HEK293 (cell line): ENCODE measurements at regions not wholly inside any gene's neighbourhood (a gene's known extent, or its start where the extent isn't known, plus 50 kb on each side); places are given as distances from the start of the nearest gene placed in this dataset.

Source experiments
- CTCF ChIA-PET: fragments of 350-600 bp; formaldehyde crosslinking; extraction: SDS; loops from one replicate; lab custom pipeline; 2021; ENCODE audit warnings: antibody characterized with exemption; lab: Yijun Ruan, JAX
- POLR2A ChIA-PET: fragments of 300-600 bp; formaldehyde crosslinking; extraction: SDS; loops from one replicate; lab custom pipeline; 2020; ENCODE audit warnings: antibody characterized with exemption, inconsistent platforms; lab: Yijun Ruan, JAX
- H3K27ac ChIP-seq: fragments of 200-500 bp; sonication (Bioruptor generic); 2 replicates; pipeline ENCODE4 v1.5.1; 2014; ENCODE audit warnings: low read depth, low read length, control low read depth, inconsistent platforms; ENCODE audit errors: extremely low read depth
- H3K36me3 ChIP-seq, 2 experiments: fragments of 200-500 bp in 1 of 2; sonication (Bioruptor generic) in 1 of 2; 1 replicate in 1 of 2; 2 replicates in 1 of 2; pipeline ENCODE4 v1.5.1; 2014 to 2017; ENCODE audit warnings: inconsistent platforms in 2 of 2, low read length in 2 of 2; ENCODE audit not compliant: control insufficient read depth in 2 of 2, insufficient read depth in 1 of 2
- H3K4me1 ChIP-seq: fragments of 200-500 bp; sonication (Bioruptor generic); 2 replicates; pipeline ENCODE4 v1.5.1; 2014; ENCODE audit warnings: mild to moderate bottlenecking, low read length, inconsistent platforms; ENCODE audit not compliant: control insufficient read depth, insufficient read depth
- H3K4me3 ChIP-seq: 2 replicates; pipeline ENCODE4 v1.5.1; 2011; ENCODE audit warnings: low read depth, mild to moderate bottlenecking, control low read depth, low read length, moderate library complexity
- H3K9me3 ChIP-seq: fragments of 200-500 bp; sonication (Bioruptor generic); 2 replicates; pipeline ENCODE4 v1.5.1; 2014; ENCODE audit warnings: low read depth, low read length, inconsistent platforms; ENCODE audit not compliant: control insufficient read depth, insufficient read depth
- EGR2 ChIP-seq: fragments of 450-650 bp; formaldehyde crosslinking; IDR thresholded peaks from 2 replicates; pipeline ENCODE4 v1.5.1; 2016; ENCODE audit warnings: low read depth, missing biosample characterization, missing genetic modification characterization
- KLF1 ChIP-seq: fragments of 450-650 bp; formaldehyde crosslinking; IDR thresholded peaks from 2 replicates; pipeline ENCODE4 v1.5.1; 2016; ENCODE audit warnings: missing biosample characterization, missing genetic modification characterization
- KLF10 ChIP-seq: fragments of 450-650 bp; IDR thresholded peaks from 2 replicates; pipeline ENCODE4 v1.5.1; 2018; ENCODE audit warnings: missing biosample characterization, mild to moderate bottlenecking, missing genetic modification characterization
- KLF8 ChIP-seq: fragments of 450-650 bp; formaldehyde crosslinking; IDR thresholded peaks from 2 replicates; pipeline ENCODE4 v1.5.1; 2016; ENCODE audit warnings: missing biosample characterization, missing genetic modification characterization
- SALL2 ChIP-seq: fragments of 450-650 bp; formaldehyde crosslinking; IDR thresholded peaks from 2 replicates; pipeline ENCODE4 v1.5.0; 2017; ENCODE audit warnings: missing biosample characterization, mild to moderate bottlenecking, missing genetic modification characterization, borderline replicate concordance
- SCRT1 ChIP-seq: fragments of 450-650 bp; formaldehyde crosslinking; IDR thresholded peaks from 2 replicates; pipeline ENCODE4 v1.5.1; 2016; ENCODE audit warnings: missing biosample characterization, missing genetic modification characterization, borderline replicate concordance
- SCRT2 ChIP-seq: fragments of 450-650 bp; formaldehyde crosslinking; IDR thresholded peaks from 2 replicates; pipeline ENCODE4 v1.5.1; 2016; ENCODE audit warnings: missing biosample characterization, missing genetic modification characterization
- SP7 ChIP-seq: fragments of 450-650 bp; formaldehyde crosslinking; IDR thresholded peaks from 2 replicates; pipeline ENCODE4 v1.5.1; 2016; ENCODE audit warnings: missing biosample characterization, missing genetic modification characterization
- TRIM28 ChIP-seq: IDR thresholded peaks from 2 replicates; pipeline ENCODE4 v1.6.1; 2011; ENCODE audit warnings: low read length, control low read depth, borderline replicate concordance
- ZFHX2 ChIP-seq: fragments of 450-650 bp; formaldehyde crosslinking; conservative IDR thresholded peaks from 2 replicates; pipeline ENCODE4 v1.5.1; 2016; ENCODE audit warnings: missing biosample characterization, missing genetic modification characterization
- ZFP3 ChIP-seq: fragments of 450-650 bp; formaldehyde crosslinking; IDR thresholded peaks from 2 replicates; pipeline ENCODE4 v1.5.1; 2016; ENCODE audit warnings: low read depth, missing biosample characterization, missing genetic modification characterization
- ZFP37 ChIP-seq: fragments of 450-650 bp; formaldehyde crosslinking; IDR thresholded peaks from 2 replicates; pipeline ENCODE4 v1.5.1; 2016; ENCODE audit warnings: missing biosample characterization, missing genetic modification characterization
- ZNF133 ChIP-seq: fragments of 450-650 bp; formaldehyde crosslinking; IDR thresholded peaks from 2 replicates; pipeline ENCODE4 v1.5.1; 2016; ENCODE audit warnings: missing biosample characterization, missing genetic modification characterization
- ZNF239 ChIP-seq: fragments of 450-650 bp; formaldehyde crosslinking; IDR thresholded peaks from 2 replicates; pipeline ENCODE4 v1.5.1; 2016; ENCODE audit warnings: missing biosample characterization, missing genetic modification characterization
- ZNF302 ChIP-seq: fragments of 450-650 bp; formaldehyde crosslinking; IDR thresholded peaks from 2 replicates; pipeline ENCODE4 v1.5.1; 2016; ENCODE audit warnings: missing biosample characterization, missing genetic modification characterization, low read depth
- ZNF311 ChIP-seq: fragments of 450-650 bp; formaldehyde crosslinking; IDR thresholded peaks from 2 replicates; pipeline ENCODE4 v1.5.1; 2017; ENCODE audit warnings: missing biosample characterization, missing genetic modification characterization, borderline replicate concordance
- ZNF354C ChIP-seq: fragments of 450-650 bp; formaldehyde crosslinking; IDR thresholded peaks from 2 replicates; pipeline ENCODE4 v1.5.1; 2016; ENCODE audit warnings: missing biosample characterization, missing genetic modification characterization, low read depth, borderline replicate concordance
- ZNF391 ChIP-seq: fragments of 450-650 bp; formaldehyde crosslinking; IDR thresholded peaks from 2 replicates; pipeline ENCODE4 v1.5.1; 2016; ENCODE audit warnings: low read depth, missing biosample characterization, missing genetic modification characterization, borderline replicate concordance
- ZNF394 ChIP-seq: fragments of 450-650 bp; formaldehyde crosslinking; IDR thresholded peaks from 2 replicates; pipeline ENCODE4 v1.5.1; 2016; ENCODE audit warnings: missing biosample characterization, missing genetic modification characterization, mild to moderate bottlenecking, moderate library complexity, borderline replicate concordance
- ZNF621 ChIP-seq: fragments of 450-650 bp; formaldehyde crosslinking; IDR thresholded peaks from 2 replicates; pipeline ENCODE4 v1.5.1; 2017; ENCODE audit warnings: missing biosample characterization, missing genetic modification characterization
- ZNF623 ChIP-seq: fragments of 450-650 bp; formaldehyde crosslinking; IDR thresholded peaks from 2 replicates; pipeline ENCODE4 v1.5.1; 2016; ENCODE audit warnings: missing biosample characterization, missing genetic modification characterization
- ZNF624 ChIP-seq: fragments of 450-650 bp; formaldehyde crosslinking; IDR thresholded peaks from 2 replicates; pipeline ENCODE4 v1.5.1; 2017; ENCODE audit warnings: missing biosample characterization, missing genetic modification characterization
- ZNF654 ChIP-seq: fragments of 450-650 bp; formaldehyde crosslinking; IDR thresholded peaks from 2 replicates; pipeline ENCODE4 v1.5.1; 2016; ENCODE audit warnings: low read depth, missing biosample characterization, missing genetic modification characterization
- ZNF664 ChIP-seq: fragments of 450-650 bp; formaldehyde crosslinking; IDR thresholded peaks from 2 replicates; pipeline ENCODE4 v1.5.1; 2016; ENCODE audit warnings: missing biosample characterization, missing genetic modification characterization
- ZXDB ChIP-seq: fragments of 450-650 bp; formaldehyde crosslinking; IDR thresholded peaks from 2 replicates; pipeline ENCODE4 v1.5.1; 2016; ENCODE audit warnings: missing biosample characterization, missing genetic modification characterization
- TF ChIP-seq, protein P1 (sequence below): fragments of 450-650 bp; formaldehyde crosslinking; IDR thresholded peaks from 2 replicates; pipeline ENCODE4 v1.5.1; 2016; ENCODE audit warnings: missing biosample characterization, missing genetic modification characterization
- TF ChIP-seq, protein P2 (sequence below): fragments of 450-650 bp; formaldehyde crosslinking; IDR thresholded peaks from 2 replicates; pipeline ENCODE4 v1.5.1; 2016; ENCODE audit warnings: missing biosample characterization, missing genetic modification characterization

DNA sequence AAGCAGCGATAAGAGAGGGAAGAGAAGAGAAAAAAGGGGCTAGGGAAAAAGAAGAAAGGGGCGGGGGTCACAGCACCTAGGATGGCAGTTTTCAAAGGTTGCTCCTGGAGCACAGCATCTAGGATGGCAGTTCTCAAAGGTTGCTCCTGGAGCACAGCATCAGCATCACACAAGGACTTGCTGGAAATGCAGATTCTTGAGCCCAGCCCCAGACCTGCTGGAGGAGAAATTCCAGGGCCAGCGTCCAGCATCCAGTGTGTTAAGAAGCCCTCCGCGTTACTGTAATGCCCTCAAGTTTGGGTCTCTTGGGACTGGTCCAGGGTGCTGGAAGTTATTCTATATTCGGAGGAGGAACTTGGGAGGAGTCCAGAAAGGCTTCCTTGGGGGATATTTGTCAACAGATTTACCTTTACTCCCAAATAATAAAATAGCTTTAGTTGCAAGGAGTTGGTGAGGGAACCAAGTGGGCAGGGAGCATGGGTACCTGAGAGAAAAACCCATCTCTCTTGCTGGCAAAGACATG is 519.4 kb downstream of the SHQ1 start:
- Histone ChIP-seq H3K4me1 (no peaks in the 10 kb centered on the region), H3K36me3 (no peaks in the 10 kb centered on the region), H3K27ac (no peak overlapping the region), H3K4me3 (no peak overlapping the region), H3K9me3 (no peaks in the 10 kb centered on the region)
- CTCF ChIA-PET, result no interaction called here
- TF ChIP-seq ZNF354C (tag by site-specific recombination) (no peak), ZNF239 (no peak), ZNF621 (tag by site-specific recombination) (no peak), SP7 (no peak), ZNF302 (tag by site-specific recombination) (no peak), KLF8 (tag by site-specific recombination) (no peak), ZNF391 (tag by site-specific recombination) (no peak)
- POLR2A ChIA-PET, result no interaction called here

- no peaks in the 10 kb centered on the region for H3K4me1 ChIP-seq
- POLR2A ChIA-PET, result no interaction called here
- no peak overlapping the region for H3K4me3 ChIP-seq
- H3K27ac ChIP-seq, result no peak overlapping the region
- TF ChIP-seq EGR2 (peak; percentile 94), ZNF394 (no peak), ZNF133 (tag by site-specific recombination) (no peak), ZNF624 (tag by site-specific recombination) (no peak), ZNF623 (no peak), SALL2 (tag by site-specific recombination) (no peak), KLF1 (tag by site-specific recombination) (no peak), ZFHX2 (tag by site-specific recombination) (peak; percentile 69), ZFP37 (tag by site-specific recombination) (no peak), KLF10 (tag by site-specific recombination) (no peak), ZNF654 (tag by site-specific recombination) (no peak)
- TF ChIP-seq, protein P1, sequence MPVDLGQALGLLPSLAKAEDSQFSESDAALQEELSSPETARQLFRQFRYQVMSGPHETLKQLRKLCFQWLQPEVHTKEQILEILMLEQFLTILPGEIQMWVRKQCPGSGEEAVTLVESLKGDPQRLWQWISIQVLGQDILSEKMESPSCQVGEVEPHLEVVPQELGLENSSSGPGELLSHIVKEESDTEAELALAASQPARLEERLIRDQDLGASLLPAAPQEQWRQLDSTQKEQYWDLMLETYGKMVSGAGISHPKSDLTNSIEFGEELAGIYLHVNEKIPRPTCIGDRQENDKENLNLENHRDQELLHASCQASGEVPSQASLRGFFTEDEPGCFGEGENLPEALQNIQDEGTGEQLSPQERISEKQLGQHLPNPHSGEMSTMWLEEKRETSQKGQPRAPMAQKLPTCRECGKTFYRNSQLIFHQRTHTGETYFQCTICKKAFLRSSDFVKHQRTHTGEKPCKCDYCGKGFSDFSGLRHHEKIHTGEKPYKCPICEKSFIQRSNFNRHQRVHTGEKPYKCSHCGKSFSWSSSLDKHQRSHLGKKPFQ (tag by site-specific recombination), result no peak
- TF ChIP-seq, protein P2, sequence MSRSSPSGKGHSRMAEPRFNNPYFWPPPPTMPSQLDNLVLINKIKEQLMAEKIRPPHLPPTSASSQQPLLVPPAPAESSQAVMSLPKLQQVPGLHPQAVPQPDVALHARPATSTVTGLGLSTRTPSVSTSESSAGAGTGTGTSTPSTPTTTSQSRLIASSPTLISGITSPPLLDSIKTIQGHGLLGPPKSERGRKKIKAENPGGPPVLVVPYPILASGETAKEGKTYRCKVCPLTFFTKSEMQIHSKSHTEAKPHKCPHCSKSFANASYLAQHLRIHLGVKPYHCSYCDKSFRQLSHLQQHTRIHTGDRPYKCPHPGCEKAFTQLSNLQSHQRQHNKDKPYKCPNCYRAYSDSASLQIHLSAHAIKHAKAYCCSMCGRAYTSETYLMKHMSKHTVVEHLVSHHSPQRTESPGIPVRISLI (tag by site-specific recombination), result no peak
- TF ChIP-seq, all 188 proteins: peak for 2
- CTCF ChIA-PET, result no interaction called here
- H3K9me3 ChIP-seq, result no peaks in the 10 kb centered on the region
- H3K36me3 ChIP-seq, result no peaks in the 10 kb centered on the region
Observed at GRCh38 chr3:72327008-72327407, 521.2 kb downstream of the SHQ1 start.

- CTCF ChIA-PET, result no interaction called here
- Histone ChIP-seq H3K4me3 (no peak overlapping the region), H3K27ac (no peak overlapping the region), H3K36me3 (no peaks in the 10 kb centered on the region), H3K9me3 (no peaks in the 10 kb centered on the region), H3K4me1 (no peaks in the 10 kb centered on the region)
- TF ChIP-seq ZNF664 (tag by site-specific recombination) (peak; percentile 80), EGR2 (peak; percentile 41; the same call in 1 of the 2 replicates), ZNF311 (tag by site-specific recombination) (no peak), SCRT2 (tag by site-specific recombination) (peak; percentile 80), ZXDB (no peak), SCRT1 (tag by site-specific recombination) (peak; percentile 62; the same call in 1 of the 2 replicates), ZFP3 (tag by site-specific recombination) (no peak), TRIM28 (no peak)
- POLR2A ChIA-PET, result no interaction called here
Observed at GRCh38 chr3:72324253-72324811, 523.9 kb downstream of the SHQ1 start.
